Nephron progenitor cell (in vitro differentiated cells): ENCODE measurements at regions not wholly inside any gene's neighbourhood (a gene's known extent, or its start where the extent isn't known, plus 50 kb on each side); places are given as distances from the start of the nearest gene placed in this dataset.
A peak's percentile ranks its signal among the peaks of the same experiment; 100 is the strongest.

Source experiments
- DNase-seq: peaks from one replicate; pipeline ENCODE4 v3.0.0; 2021
- H3K27ac Mint-ChIP-seq: 2 replicates; pipeline ENCODE4 v1.8.0; 2021; ENCODE audit warnings: mild to moderate bottlenecking, moderate library complexity, mixed read lengths
- H3K27me3 Mint-ChIP-seq: 2 replicates; pipeline ENCODE4 v1.8.0; 2021; ENCODE audit warnings: mild to moderate bottlenecking, low read depth, mixed read lengths; ENCODE audit not compliant: poor library complexity
- H3K36me3 Mint-ChIP-seq: 2 replicates; pipeline ENCODE4 v1.8.0; 2021; ENCODE audit warnings: low read depth, mixed read lengths
- H3K4me1 Mint-ChIP-seq: 2 replicates; pipeline ENCODE4 v1.8.0; 2021; ENCODE audit warnings: mixed read lengths
- H3K4me3 Mint-ChIP-seq: 2 replicates; pipeline ENCODE4 v1.8.0; 2021; ENCODE audit warnings: mild to moderate bottlenecking, moderate library complexity, mixed read lengths
- H3K9me3 Mint-ChIP-seq: 2 replicates; pipeline ENCODE4 v1.8.0; 2021; ENCODE audit warnings: mild to moderate bottlenecking, moderate library complexity, mixed read lengths
- TF ChIP-seq, protein P1 (sequence below): fragments of 200-600 bp; sonication (generic); IDR thresholded peaks from 2 replicates; pipeline ENCODE4 v1.5.0; 2021; ENCODE audit warnings: antibody characterized with exemption

DNA sequence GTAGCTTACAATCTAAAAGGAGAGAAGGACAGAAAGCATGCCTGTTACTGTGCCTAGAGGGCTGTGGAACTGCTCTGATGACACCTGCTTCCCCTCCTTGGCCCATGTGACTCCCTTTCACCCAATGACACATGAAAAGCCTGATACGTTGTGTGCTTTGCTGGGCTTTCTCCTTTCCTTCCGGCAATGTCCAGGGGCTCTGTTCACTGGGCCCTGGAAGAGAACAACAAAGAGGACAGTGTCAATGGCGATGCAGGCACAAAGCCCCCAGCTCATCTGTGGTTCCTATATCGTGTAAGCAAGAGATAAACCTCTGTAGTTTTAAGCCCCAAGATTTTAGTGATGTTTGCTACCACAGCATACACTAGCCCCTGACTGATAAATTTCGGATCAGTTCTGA, 306.1 kb downstream of the ABCC12 start:
- peaks cover 33% of the 10 kb centered on the region for H3K4me1 Mint-ChIP-seq
- H3K4me3 Mint-ChIP-seq, result no peak overlapping the region
- no peaks in the 10 kb centered on the region for H3K36me3 Mint-ChIP-seq
- H3K9me3 Mint-ChIP-seq, result peaks cover 5% of the 10 kb centered on the region
- H3K27me3 Mint-ChIP-seq, result peaks cover 4% of the 10 kb centered on the region
- TF ChIP-seq, protein P1, sequence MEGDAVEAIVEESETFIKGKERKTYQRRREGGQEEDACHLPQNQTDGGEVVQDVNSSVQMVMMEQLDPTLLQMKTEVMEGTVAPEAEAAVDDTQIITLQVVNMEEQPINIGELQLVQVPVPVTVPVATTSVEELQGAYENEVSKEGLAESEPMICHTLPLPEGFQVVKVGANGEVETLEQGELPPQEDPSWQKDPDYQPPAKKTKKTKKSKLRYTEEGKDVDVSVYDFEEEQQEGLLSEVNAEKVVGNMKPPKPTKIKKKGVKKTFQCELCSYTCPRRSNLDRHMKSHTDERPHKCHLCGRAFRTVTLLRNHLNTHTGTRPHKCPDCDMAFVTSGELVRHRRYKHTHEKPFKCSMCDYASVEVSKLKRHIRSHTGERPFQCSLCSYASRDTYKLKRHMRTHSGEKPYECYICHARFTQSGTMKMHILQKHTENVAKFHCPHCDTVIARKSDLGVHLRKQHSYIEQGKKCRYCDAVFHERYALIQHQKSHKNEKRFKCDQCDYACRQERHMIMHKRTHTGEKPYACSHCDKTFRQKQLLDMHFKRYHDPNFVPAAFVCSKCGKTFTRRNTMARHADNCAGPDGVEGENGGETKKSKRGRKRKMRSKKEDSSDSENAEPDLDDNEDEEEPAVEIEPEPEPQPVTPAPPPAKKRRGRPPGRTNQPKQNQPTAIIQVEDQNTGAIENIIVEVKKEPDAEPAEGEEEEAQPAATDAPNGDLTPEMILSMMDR, result no peak
- DNase-seq, result no peak
- H3K27ac Mint-ChIP-seq, result peak overlapping the region; percentile 39

DNA sequence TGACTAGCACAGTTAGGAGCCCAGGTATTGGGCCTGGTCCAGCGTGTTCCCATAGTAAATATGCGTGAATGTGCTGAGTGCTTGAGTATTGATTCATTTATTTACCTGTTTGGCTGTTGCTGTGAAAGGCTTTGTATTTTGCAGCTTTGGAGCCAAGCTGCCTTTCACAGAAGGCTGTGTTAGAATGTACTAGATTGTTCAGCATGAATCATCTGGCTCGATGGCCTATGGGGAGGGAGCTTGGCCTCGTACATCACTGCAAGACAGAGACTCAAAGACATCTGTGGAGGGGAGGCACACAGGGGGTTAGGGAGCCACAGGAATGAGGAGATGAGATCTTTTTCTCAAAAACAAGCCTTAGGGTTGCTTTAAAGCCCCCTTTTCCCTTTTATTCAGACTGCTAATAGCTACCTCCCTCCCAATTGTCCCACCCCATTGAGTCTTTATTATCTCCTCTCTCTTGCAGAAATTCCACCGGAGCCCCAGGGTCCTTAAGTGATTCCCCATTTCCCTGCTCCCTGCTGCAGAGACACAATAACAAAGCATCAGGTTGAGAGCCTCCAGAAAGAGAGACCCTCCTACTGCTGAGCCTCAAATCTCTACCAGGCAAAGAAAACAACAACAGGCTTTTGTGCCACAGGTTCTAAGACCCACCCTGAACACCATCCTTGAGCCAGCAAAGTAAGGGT, 307.2 kb downstream of the ABCC12 start:
- H3K27ac Mint-ChIP-seq, result no peak overlapping the region
- no peak overlapping the region for H3K4me3 Mint-ChIP-seq
- TF ChIP-seq, protein P1, result no peak

DNA sequence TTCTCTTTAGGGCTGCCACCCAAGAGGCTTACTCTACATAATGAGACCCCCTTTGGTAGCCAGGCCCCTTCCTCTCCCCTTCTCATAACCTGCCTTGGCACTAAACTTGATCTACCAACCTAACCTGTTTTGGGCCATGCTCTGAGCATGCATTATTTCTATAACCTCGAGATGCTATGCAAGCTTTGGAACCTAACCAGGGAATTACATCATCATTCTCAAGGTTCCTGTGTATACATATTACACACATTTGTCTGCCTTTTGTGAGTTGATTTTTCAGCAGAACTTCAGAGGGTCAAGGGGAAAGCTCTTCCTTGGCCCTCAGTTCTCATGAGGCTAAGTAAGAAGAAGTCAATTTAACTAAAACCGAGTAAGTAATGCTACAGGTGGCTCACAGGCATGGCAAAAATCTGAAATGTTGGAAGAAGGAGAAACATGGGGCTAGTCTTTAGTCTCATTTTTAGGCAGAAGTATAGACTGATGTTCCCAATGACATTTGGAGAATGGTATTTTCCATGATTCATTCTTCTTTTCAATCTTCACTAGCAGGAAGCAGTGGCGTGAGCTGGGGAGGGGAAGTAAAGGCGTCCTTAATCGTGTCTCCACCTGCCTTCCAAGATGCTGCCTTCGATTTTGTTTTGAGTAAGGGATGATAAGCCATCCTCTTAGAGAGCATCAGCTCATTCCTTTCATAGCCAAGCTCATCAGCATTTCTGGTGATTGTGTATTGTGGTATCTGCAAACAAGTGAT, 308.4 kb downstream of the ABCC12 start:
- no peaks in the 10 kb centered on the region for H3K36me3 Mint-ChIP-seq
- no peak overlapping the region for H3K4me3 Mint-ChIP-seq
- H3K27ac Mint-ChIP-seq, result no peak overlapping the region
- H3K4me1 Mint-ChIP-seq, result peaks cover 14% of the 10 kb centered on the region
- no peaks in the 10 kb centered on the region for H3K9me3 Mint-ChIP-seq
- peaks cover 4% of the 10 kb centered on the region for H3K27me3 Mint-ChIP-seq
- TF ChIP-seq, protein P1, result no peak
- DNase-seq, result no peak

More for the DNA sequence above, 307.2 kb downstream of the ABCC12 start:
- Mint-ChIP-seq H3K27me3 (peaks cover 4% of the 10 kb centered on the region), H3K4me1 (peaks cover 22% of the 10 kb centered on the region), H3K36me3 (no peaks in the 10 kb centered on the region), H3K9me3 (no peaks in the 10 kb centered on the region)
- DNase-seq, result no peak

DNA sequence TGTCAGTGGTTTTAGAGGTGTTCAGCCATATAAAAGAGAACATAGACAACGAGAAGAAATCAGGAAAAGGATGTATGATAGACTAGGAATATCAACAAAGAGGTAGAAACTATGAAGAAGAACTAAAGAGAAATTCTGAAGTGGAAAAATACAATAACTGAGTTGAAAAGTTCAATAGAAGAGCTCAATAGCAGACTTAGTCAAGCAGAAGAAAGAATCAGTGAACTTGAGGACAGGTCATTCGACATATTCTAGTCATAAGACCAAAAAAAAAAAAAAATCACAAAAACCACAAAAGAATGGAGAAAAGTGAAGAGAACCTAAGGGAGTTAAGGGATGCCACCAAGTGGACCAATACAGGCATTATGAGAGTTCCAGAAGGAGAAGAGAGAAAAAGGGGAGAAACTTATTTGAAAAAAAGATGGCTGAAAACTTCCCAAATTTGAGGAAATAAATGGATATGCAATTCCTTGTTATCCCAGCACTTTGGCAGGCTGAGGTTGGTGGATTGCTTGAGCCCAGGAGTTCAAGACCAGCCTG, 321.2 kb downstream of the ABCC12 start:
- H3K4me3 Mint-ChIP-seq, result no peak overlapping the region
- no peaks in the 10 kb centered on the region for H3K4me1 Mint-ChIP-seq
- TF ChIP-seq, protein P1, result no peak
- no peak for DNase-seq
- no peak overlapping the region for H3K27ac Mint-ChIP-seq
- H3K9me3 Mint-ChIP-seq, result peaks cover 42% of the 10 kb centered on the region
- H3K27me3 Mint-ChIP-seq, result peaks cover 1% of the 10 kb centered on the region
- H3K36me3 Mint-ChIP-seq, result no peaks in the 10 kb centered on the region

DNA sequence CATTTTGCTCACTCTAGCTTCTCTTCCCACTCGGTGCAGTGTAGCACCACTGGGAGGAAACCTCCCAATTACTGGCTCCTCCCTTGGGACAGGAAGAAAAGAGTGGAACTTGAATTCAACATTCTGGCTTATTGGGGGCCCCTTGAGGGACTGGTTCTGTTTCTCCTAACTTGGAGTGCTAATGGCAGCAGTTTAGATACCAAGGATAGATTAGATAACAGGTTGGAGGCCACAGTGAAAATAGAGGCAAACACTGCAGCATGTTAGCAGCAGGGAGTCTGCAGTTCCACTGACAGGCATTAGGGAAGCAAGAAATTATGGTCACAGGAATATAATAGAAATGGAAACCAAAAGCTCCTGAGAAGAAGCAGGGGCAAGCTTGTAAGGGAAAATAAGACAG, 322.0 kb downstream of the ABCC12 start:
- no peak overlapping the region for H3K4me3 Mint-ChIP-seq

More for the DNA sequence above, 322.0 kb downstream of the ABCC12 start:
- TF ChIP-seq, protein P1, result no peak
- H3K27me3 Mint-ChIP-seq, result no peaks in the 10 kb centered on the region
- H3K9me3 Mint-ChIP-seq, result peaks cover 38% of the 10 kb centered on the region
- no peak overlapping the region for H3K27ac Mint-ChIP-seq
- no peaks in the 10 kb centered on the region for H3K4me1 Mint-ChIP-seq
- no peak for DNase-seq
- H3K36me3 Mint-ChIP-seq, result no peaks in the 10 kb centered on the region
